ENCODE measurements at regions not wholly inside any gene's neighbourhood (a gene's known extent, or its start where the extent isn't known, plus 50 kb on each side); places are given as distances from the start of the nearest gene placed in this dataset.

DNA sequence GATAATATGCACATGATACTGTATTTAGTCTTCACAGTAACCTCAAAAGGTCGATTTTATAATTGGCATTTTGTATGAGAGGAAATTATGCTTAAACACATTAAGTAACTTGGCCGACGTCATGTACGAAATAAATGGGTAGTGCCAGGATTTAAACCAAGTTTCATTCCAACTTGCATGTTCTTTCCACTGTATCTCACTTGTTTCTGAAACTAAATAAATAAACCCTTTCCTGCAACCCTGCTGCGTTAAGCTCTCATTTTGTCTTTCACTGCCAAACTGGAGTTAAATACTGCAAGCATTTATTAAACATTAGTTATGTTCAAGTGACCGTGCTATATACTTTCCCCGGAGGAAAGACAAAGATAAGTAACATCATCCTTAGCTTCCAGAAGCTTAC is 293.9 kb upstream of the PRKD1 start:
- Histone ChIP-seq H3K27ac (ENCODE audit: control insufficient read depth, insufficient read depth) (no peak overlapping the region), H4K20me1 (ENCODE audit: control insufficient read depth, insufficient read depth) (no peaks in the 10 kb centered on the region), H3K4me3 (no peak overlapping the region), H3K9me3 (replicated peaks; ENCODE audit: control insufficient read depth, insufficient read depth, low read length) (no peaks in the 10 kb centered on the region), H3K27me3 (replicated peaks in 1 of 2; ENCODE audit: control insufficient read depth in 2 of 2, insufficient read depth in 2 of 2, low read length in 1 of 2) (no peaks in the 10 kb centered on the region), H3K79me2 (ENCODE audit: control insufficient read depth, insufficient read depth, low read length) (no peaks in the 10 kb centered on the region), H3K4me2 (ENCODE audit: control insufficient read depth, insufficient read depth) (no peak overlapping the region), H3K9ac (ENCODE audit: control insufficient read depth, insufficient read depth, low read length) (no peak overlapping the region), H3K36me3 (ENCODE audit: control insufficient read depth in 2 of 2, insufficient read depth in 2 of 2, low read length in 1 of 2) (no peaks in the 10 kb centered on the region), H2AFZ (ENCODE audit: control insufficient read depth, low read depth, low read length) (no peak overlapping the region), H3K4me1 (ENCODE audit: control insufficient read depth, insufficient read depth, low read length) (no peaks in the 10 kb centered on the region)
- DNase-seq (ENCODE audit: low read depth, low spot score), result no peak
- FAIRE-seq, result no peak
- ChIA-PET RAD21 (ENCODE audit: unreplicated experiment) (no interaction called here), POLR2A (no interaction called here), SMC1A (ENCODE audit: uncharacterized antibody, unreplicated experiment) (interaction anchor here (0.6 kb wide), 1 partner anchor 967 kb away, joined by 3 read pairs; no protein-coding TSS in a partner anchor), CTCF (interaction anchor here (1.4 to 2.7 kb wide), 3 partner anchors 8 to 62 kb away, joined by 4 to 10 read pairs (median 5); no protein-coding TSS in a partner anchor)
- BruUV-seq (replicated peaks), result no TSS peak
- no peak for ATAC-seq
- in situ Hi-C loops (cut with MboI), result no loop called here
- no peak for TF ChIP-seq HCFC1 (IDR thresholded peaks at IDR 0.05; ENCODE audit: low read length)
- TF ChIP-seq ESRRA (IDR thresholded peaks at IDR 0.05; ENCODE audit: low read length), result no peak
- no peak for TF ChIP-seq ATF2 (IDR thresholded peaks at IDR 0.05; ENCODE audit: low read length)
- TF ChIP-seq GABPA (IDR thresholded peaks at IDR 0.05; ENCODE audit: low read depth), result no peak
- TF ChIP-seq PAX5 (IDR thresholded peaks at IDR 0.05; ENCODE audit: borderline replicate concordance, low read depth, low read length), result no peak
- TF ChIP-seq ZNF384 (IDR thresholded peaks at IDR 0.05; ENCODE audit: borderline replicate concordance, low read depth, low read length), result no peak
- TF ChIP-seq SKIL (IDR thresholded peaks at IDR 0.05; ENCODE audit: low read depth, poor library complexity, severe bottlenecking), result no peak
- TF ChIP-seq NBN (IDR thresholded peaks at IDR 0.05), result no peak
- TF ChIP-seq CEBPZ (IDR thresholded peaks at IDR 0.05; ENCODE audit: low read depth, low read length), result no peak
- TF ChIP-seq SUZ12 (IDR thresholded peaks at IDR 0.05; ENCODE audit: unreplicated experiment), result no peak
- TF ChIP-seq IKZF2 (IDR thresholded peaks at IDR 0.05), result no peak
- TF ChIP-seq EGR1 (IDR thresholded peaks at IDR 0.05; ENCODE audit: borderline replicate concordance in 1 of 2, low read depth in 2 of 2, low read length in 2 of 2), result no peak
- TF ChIP-seq BCL11A (IDR thresholded peaks at IDR 0.05; ENCODE audit: low read depth, low read length), result no peak
- no peak for TF ChIP-seq PBX3 (IDR thresholded peaks at IDR 0.05; ENCODE audit: insufficient replicate concordance, low read depth, low read length)
- TF ChIP-seq ZSCAN29 (IDR thresholded peaks at IDR 0.05), result no peak
- WGBS (ENCODE audit: insufficient coverage, insufficient replicate concordance, low lambda C conversion rate, missing lambda C conversion rate), result 62% methylated on average over 7 of the region's 7 CpGs
- intact Hi-C loops (cut with micrococcal nuclease; ENCODE audit: unreplicated experiment), result no loop called here

All from GM12878 (cell line).